ENCODE measurements at regions not wholly inside any gene's neighbourhood (a gene's known extent, or its start where the extent isn't known, plus 50 kb on each side); places are given as distances from the start of the nearest gene placed in this dataset.

DNA sequence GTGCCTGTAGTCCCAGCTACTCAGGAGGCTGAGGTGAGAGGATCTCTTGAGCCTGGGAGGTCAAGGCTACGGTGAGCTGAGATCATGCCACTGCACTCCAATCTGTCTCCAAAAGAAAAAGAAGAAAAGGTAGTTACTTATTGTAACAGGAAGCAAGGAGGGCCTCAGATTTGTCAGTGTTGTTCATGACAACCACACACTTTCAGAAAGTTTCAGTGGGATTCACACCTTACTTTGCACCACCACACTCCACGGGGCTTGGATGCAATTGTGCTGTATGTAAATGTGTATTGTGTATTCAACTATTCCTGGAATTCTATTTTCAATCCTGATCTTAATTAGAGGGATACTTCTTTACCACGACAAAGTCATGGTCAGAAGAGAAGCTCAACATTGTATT, 142.6 kb downstream of the ELOVL4 start:
- TF ChIP-seq, protein P1, sequence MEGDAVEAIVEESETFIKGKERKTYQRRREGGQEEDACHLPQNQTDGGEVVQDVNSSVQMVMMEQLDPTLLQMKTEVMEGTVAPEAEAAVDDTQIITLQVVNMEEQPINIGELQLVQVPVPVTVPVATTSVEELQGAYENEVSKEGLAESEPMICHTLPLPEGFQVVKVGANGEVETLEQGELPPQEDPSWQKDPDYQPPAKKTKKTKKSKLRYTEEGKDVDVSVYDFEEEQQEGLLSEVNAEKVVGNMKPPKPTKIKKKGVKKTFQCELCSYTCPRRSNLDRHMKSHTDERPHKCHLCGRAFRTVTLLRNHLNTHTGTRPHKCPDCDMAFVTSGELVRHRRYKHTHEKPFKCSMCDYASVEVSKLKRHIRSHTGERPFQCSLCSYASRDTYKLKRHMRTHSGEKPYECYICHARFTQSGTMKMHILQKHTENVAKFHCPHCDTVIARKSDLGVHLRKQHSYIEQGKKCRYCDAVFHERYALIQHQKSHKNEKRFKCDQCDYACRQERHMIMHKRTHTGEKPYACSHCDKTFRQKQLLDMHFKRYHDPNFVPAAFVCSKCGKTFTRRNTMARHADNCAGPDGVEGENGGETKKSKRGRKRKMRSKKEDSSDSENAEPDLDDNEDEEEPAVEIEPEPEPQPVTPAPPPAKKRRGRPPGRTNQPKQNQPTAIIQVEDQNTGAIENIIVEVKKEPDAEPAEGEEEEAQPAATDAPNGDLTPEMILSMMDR (IDR thresholded peaks at IDR 0.05 in 4 of 5, conservative IDR thresholded peaks at IDR 0.05 in 1 of 5): no peak
- TF ChIP-seq POLR2A (IDR thresholded peaks at IDR 0.05): no peak

All from gastrocnemius medialis (tissue), 4 donors.